K562 (cell line): ENCODE measurements at regions not wholly inside any gene's neighbourhood (a gene's known extent, or its start where the extent isn't known, plus 50 kb on each side); places are given as distances from the start of the nearest gene placed in this dataset.

ENCODE experiments used
- ATAC-seq: fragments of 200-7000 bp; cut with Tn5 transposase; 3 replicates; pipeline ENCODE4 v1.9.1; 2020; ENCODE audit warnings: moderate library complexity
- BruUV-seq: library from RNA; stranded (reverse); fragments of 400-500 nt; replicated peaks from 2 replicates; lab custom pipeline; 2021; lab: Mats Ljungman, UMichigan
- CTCF ChIA-PET: fragments of 300-600 bp; formaldehyde crosslinking; extraction: SDS; loops from one replicate; lab custom pipeline; 2021; ENCODE audit warnings: low intra/inter-chr PET ratio; lab: Yijun Ruan, JAX
- POLR2A ChIA-PET: fragments of 300-600, 350-650 bp; sonication (Branson Sonifier 250); formaldehyde crosslinking; extraction: SDS; loops from one replicate; lab custom pipeline; 2021; ENCODE audit warnings: antibody characterized with exemption, inconsistent platforms; lab: Yijun Ruan, JAX
- DNase-seq, 4 experiments: peaks; one replicate each; pipeline versions ENCODE4 v3.0.0 to v3.0.0-alpha.2; 2011 to 2018; ENCODE audit warnings: low spot score in 3 of 4, mixed read lengths in 3 of 4; ENCODE audit errors: extremely low read depth in 1 of 4
- FAIRE-seq: peaks from 2 replicates; lab custom pipeline; 2011; peaks lifted over from hg19 to GRCh38; lab: Jason Lieb, UNC
- H2AFZ ChIP-seq: 2 replicates; pipeline ENCODE4 v1.6.0; 2011; ENCODE audit warnings: low read depth, low read length, control low read depth, inconsistent platforms
- H3K27ac ChIP-seq: fragments of 200-600 bp; 3 replicates; pipeline ENCODE4 v1.8.0; 2011; ENCODE audit warnings: low read depth, mild to moderate bottlenecking, control low read depth, inconsistent platforms, low read length, moderate library complexity, mixed read lengths; ENCODE audit errors: extremely low read depth
- H3K27me3 ChIP-seq, 2 experiments: fragments of 300-600 bp in 1 of 2; 2 replicates in 1 of 2; 3 replicates in 1 of 2; pipeline versions ENCODE4 v1.6.0 to v1.8.0; 2011; ENCODE audit warnings: inconsistent platforms in 2 of 2, low read length in 2 of 2, mild to moderate bottlenecking in 1 of 2, mixed read lengths in 1 of 2, moderate library complexity in 1 of 2; ENCODE audit not compliant: control insufficient read depth in 2 of 2, insufficient read depth in 2 of 2
- H3K36me3 ChIP-seq: fragments of 300-600 bp; 3 replicates; pipeline ENCODE4 v1.8.0; 2011; ENCODE audit warnings: mild to moderate bottlenecking, low read length, inconsistent platforms; ENCODE audit not compliant: control insufficient read depth, insufficient read depth
- H3K4me1 ChIP-seq, 2 experiments: fragments of 200-600 bp in 1 of 2; replicated peaks in 1 of 2; 2 replicates in 1 of 2; 3 replicates in 1 of 2; pipeline versions ENCODE4 v1.5.1 to v1.8.0; 2011; ENCODE audit warnings: inconsistent platforms in 2 of 2, low read length in 2 of 2, mild to moderate bottlenecking in 1 of 2, mixed read lengths in 1 of 2, moderate library complexity in 1 of 2; ENCODE audit not compliant: control insufficient read depth in 2 of 2, insufficient read depth in 2 of 2
- H3K4me2 ChIP-seq: 2 replicates; pipeline ENCODE4 v1.6.1; 2011; ENCODE audit warnings: low read length, control low read depth, inconsistent platforms, mixed read lengths; ENCODE audit not compliant: insufficient read depth
- H3K4me3 ChIP-seq: fragments of 200-600 bp; sonication (generic), shearing (Covaris generic); 2 replicates; pipeline ENCODE4 v1.5.1; 2016; ENCODE audit warnings: control low read depth, inconsistent platforms
- H3K79me2 ChIP-seq: fragments of 200-600 bp; 3 replicates; pipeline ENCODE4 v1.8.0; 2011; ENCODE audit warnings: low read length, inconsistent platforms; ENCODE audit not compliant: control insufficient read depth, insufficient read depth
- H3K9ac ChIP-seq, 2 experiments: 2 replicates each; pipeline versions ENCODE4 v1.6.0 to v1.6.1; 2011; ENCODE audit warnings: low read depth in 2 of 2, low read length in 2 of 2, control low read depth in 1 of 2, inconsistent platforms in 1 of 2, mild to moderate bottlenecking in 1 of 2, mixed read lengths in 1 of 2; ENCODE audit not compliant: insufficient read depth in 1 of 2
- H3K9me1 ChIP-seq: one replicate; pipeline ENCODE4 v1.6.0; 2011; ENCODE audit warnings: inconsistent platforms, mild to moderate bottlenecking, low read length, moderate library complexity; ENCODE audit not compliant: control insufficient read depth, insufficient read depth
- H3K9me3 ChIP-seq: replicated peaks from 2 replicates; pipeline ENCODE4 v1.5.1; 2011; ENCODE audit warnings: low read depth, low read length, inconsistent platforms; ENCODE audit not compliant: control insufficient read depth, insufficient read depth
- H4K20me1 ChIP-seq: replicated peaks from 2 replicates; pipeline ENCODE4 v1.6.1; 2011; ENCODE audit warnings: low read length, inconsistent platforms, mixed read lengths; ENCODE audit not compliant: control insufficient read depth, insufficient read depth
- ARID2 ChIP-seq: fragments of 450-650 bp; IDR thresholded peaks from 2 replicates; pipeline ENCODE4 v1.6.1; 2017; ENCODE audit warnings: antibody characterized with exemption, mild to moderate bottlenecking
- BACH1 ChIP-seq: fragments of 200-800 bp; sonication (Bioruptor generic); IDR thresholded peaks from 2 replicates; pipeline ENCODE4 v1.6.1; 2016; ENCODE audit warnings: missing genetic modification characterization, missing compliant biosample characterization
- EP400 ChIP-seq: fragments of 450-650 bp; IDR thresholded peaks from 2 replicates; pipeline ENCODE4 v1.6.1; 2017; ENCODE audit warnings: antibody characterized with exemption, mild to moderate bottlenecking, moderate library complexity
- NCOA1 ChIP-seq: fragments of 450-650 bp; IDR thresholded peaks from 2 replicates; pipeline ENCODE4 v1.6.1; 2016; ENCODE audit warnings: low read depth
- THRAP3 ChIP-seq: fragments of 450-650 bp; IDR thresholded peaks from 2 replicates; pipeline ENCODE4 v1.6.1; 2016; ENCODE audit warnings: mild to moderate bottlenecking, inconsistent platforms, borderline replicate concordance
- TOE1 ChIP-seq, 2 experiments: fragments of 450-650 bp in 1 of 2; sonication (generic) in 1 of 2; formaldehyde crosslinking in 1 of 2; IDR thresholded peaks; 2 replicates each; pipeline versions ENCODE4 v1.7.1 to v1.8.0; 2016 to 2022; ENCODE audit warnings: borderline replicate concordance in 2 of 2, mild to moderate bottlenecking in 2 of 2, antibody characterized with exemption in 1 of 2, inconsistent platforms in 1 of 2, low read depth in 1 of 2, missing genetic modification reagents in 1 of 2, moderate library complexity in 1 of 2
- ZFPM2 ChIP-seq: fragments of 250-450 bp; sonication (Bioruptor Pico); IDR thresholded peaks from 2 replicates; pipeline ENCODE4 v1.5.1; 2022; ENCODE audit warnings: mild to moderate bottlenecking
- ZNF175 ChIP-seq: fragments of 200-800 bp; sonication (Bioruptor generic); IDR thresholded peaks from 2 replicates; pipeline ENCODE4 v1.6.1; 2016; ENCODE audit warnings: low read depth, mild to moderate bottlenecking, missing genetic modification characterization, missing compliant biosample characterization
- ZNF217 ChIP-seq: sonication (generic); formaldehyde crosslinking; IDR thresholded peaks from 2 replicates; pipeline ENCODE4 v1.8.0; 2022; ENCODE audit warnings: mild to moderate bottlenecking, missing genetic modification reagents
- WGBS: fragments of 100-300 bp; shearing (Covaris generic); methylation state at CpG from one replicate; pipeline ENCODE4 v1.1.6; 2016; ENCODE audit warnings: low coverage, mixed read lengths; ENCODE audit not compliant: insufficient coverage; ENCODE audit errors: missing lambda C conversion rate; 5-methylcytosine and 5-hydroxymethylcytosine counted together
- in situ Hi-C: fragments of 300-500 bp; cut with MboI; formaldehyde crosslinking; loops from 4 replicates; pipeline ENCODE4 v1.15.0; 2018; ENCODE audit warnings: inconsistent platforms, mixed read lengths
- intact Hi-C: fragments of 100-400 bp; cut with micrococcal nuclease; formaldehyde crosslinking; loops from 2 replicates; pipeline ENCODE4 v1.14.2; 2022
- TF ChIP-seq, protein P1 (sequence below): fragments of 450-650 bp; IDR thresholded peaks from 2 replicates; pipeline ENCODE4 v1.7.1; 2018; ENCODE audit warnings: mild to moderate bottlenecking, low read depth; ENCODE audit not compliant: partially characterized antibody
- TF ChIP-seq, protein P2 (sequence below): sonication (generic); formaldehyde crosslinking; IDR thresholded peaks from 2 replicates; pipeline ENCODE4 v1.8.1; 2023; ENCODE audit warnings: mild to moderate bottlenecking, missing genetic modification reagents
- TF ChIP-seq, protein P3 (sequence below), 3 experiments: IDR thresholded peaks in 2 of 3; conservative IDR thresholded peaks in 1 of 3; 2 replicates each; pipeline ENCODE4 v1.5.1; 2011 to 2012; ENCODE audit warnings: low read length in 3 of 3, mild to moderate bottlenecking in 3 of 3, control low read depth in 2 of 3, improper control_type of control experiment in 1 of 3, inconsistent platforms in 1 of 3, low read depth in 1 of 3, mixed read lengths in 1 of 3, moderate library complexity in 1 of 3; ENCODE audit not compliant: insufficient read depth in 2 of 3
- TF ChIP-seq, protein P4 (sequence below): sonication (generic); formaldehyde crosslinking; IDR thresholded peaks from 2 replicates; pipeline ENCODE4 v1.5.0; 2020; ENCODE audit warnings: missing genetic modification reagents

DNA sequence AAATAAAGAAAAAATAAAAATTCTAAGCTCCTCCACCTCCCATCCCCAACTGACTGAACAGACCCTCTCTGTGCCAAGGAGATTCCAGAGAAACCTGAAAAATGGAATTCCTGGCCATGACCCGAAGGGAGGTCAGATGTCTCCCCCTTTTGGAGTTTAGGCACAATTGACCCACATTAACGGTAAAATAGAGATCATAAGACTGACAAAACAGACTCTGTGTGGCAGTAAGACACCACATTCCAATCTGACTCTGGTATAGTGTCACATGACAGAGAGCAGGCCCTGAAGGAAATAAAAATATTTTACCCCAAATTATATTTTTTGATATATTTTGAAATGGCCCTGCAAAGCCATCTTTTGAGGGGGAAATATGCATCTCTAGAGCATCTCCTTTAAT is 115.1 kb upstream of the ZKSCAN2 start:
- peak; percentile 55; the same call in 2 of the 3 replicates for ATAC-seq
- no TSS peak for BruUV-seq
- TF ChIP-seq, protein P1, sequence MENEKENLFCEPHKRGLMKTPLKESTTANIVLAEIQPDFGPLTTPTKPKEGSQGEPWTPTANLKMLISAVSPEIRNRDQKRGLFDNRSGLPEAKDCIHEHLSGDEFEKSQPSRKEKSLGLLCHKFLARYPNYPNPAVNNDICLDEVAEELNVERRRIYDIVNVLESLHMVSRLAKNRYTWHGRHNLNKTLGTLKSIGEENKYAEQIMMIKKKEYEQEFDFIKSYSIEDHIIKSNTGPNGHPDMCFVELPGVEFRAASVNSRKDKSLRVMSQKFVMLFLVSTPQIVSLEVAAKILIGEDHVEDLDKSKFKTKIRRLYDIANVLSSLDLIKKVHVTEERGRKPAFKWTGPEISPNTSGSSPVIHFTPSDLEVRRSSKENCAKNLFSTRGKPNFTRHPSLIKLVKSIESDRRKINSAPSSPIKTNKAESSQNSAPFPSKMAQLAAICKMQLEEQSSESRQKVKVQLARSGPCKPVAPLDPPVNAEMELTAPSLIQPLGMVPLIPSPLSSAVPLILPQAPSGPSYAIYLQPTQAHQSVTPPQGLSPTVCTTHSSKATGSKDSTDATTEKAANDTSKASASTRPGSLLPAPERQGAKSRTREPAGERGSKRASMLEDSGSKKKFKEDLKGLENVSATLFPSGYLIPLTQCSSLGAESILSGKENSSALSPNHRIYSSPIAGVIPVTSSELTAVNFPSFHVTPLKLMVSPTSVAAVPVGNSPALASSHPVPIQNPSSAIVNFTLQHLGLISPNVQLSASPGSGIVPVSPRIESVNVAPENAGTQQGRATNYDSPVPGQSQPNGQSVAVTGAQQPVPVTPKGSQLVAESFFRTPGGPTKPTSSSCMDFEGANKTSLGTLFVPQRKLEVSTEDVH: no peak
- 0 out of 2 replicates have a peak, but pooled peaks have one; percentile 18 for TF ChIP-seq ARID2
- no peak for TF ChIP-seq EP400
- TF ChIP-seq THRAP3: no peak
- TF ChIP-seq, protein P2, sequence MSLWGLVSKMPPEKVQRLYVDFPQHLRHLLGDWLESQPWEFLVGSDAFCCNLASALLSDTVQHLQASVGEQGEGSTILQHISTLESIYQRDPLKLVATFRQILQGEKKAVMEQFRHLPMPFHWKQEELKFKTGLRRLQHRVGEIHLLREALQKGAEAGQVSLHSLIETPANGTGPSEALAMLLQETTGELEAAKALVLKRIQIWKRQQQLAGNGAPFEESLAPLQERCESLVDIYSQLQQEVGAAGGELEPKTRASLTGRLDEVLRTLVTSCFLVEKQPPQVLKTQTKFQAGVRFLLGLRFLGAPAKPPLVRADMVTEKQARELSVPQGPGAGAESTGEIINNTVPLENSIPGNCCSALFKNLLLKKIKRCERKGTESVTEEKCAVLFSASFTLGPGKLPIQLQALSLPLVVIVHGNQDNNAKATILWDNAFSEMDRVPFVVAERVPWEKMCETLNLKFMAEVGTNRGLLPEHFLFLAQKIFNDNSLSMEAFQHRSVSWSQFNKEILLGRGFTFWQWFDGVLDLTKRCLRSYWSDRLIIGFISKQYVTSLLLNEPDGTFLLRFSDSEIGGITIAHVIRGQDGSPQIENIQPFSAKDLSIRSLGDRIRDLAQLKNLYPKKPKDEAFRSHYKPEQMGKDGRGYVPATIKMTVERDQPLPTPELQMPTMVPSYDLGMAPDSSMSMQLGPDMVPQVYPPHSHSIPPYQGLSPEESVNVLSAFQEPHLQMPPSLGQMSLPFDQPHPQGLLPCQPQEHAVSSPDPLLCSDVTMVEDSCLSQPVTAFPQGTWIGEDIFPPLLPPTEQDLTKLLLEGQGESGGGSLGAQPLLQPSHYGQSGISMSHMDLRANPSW: no peak
- TF ChIP-seq TOE1 (IDR thresholded peaks at IDR 0.05; ENCODE audit: borderline replicate concordance): 0 out of 2 replicates have a peak, but pooled peaks have one; percentile 29
- TF ChIP-seq TOE1 (CRISPR knock-in tag; IDR thresholded peaks at IDR 0.05; ENCODE audit: borderline replicate concordance, low read depth): no peak
- TF ChIP-seq, protein P3, sequence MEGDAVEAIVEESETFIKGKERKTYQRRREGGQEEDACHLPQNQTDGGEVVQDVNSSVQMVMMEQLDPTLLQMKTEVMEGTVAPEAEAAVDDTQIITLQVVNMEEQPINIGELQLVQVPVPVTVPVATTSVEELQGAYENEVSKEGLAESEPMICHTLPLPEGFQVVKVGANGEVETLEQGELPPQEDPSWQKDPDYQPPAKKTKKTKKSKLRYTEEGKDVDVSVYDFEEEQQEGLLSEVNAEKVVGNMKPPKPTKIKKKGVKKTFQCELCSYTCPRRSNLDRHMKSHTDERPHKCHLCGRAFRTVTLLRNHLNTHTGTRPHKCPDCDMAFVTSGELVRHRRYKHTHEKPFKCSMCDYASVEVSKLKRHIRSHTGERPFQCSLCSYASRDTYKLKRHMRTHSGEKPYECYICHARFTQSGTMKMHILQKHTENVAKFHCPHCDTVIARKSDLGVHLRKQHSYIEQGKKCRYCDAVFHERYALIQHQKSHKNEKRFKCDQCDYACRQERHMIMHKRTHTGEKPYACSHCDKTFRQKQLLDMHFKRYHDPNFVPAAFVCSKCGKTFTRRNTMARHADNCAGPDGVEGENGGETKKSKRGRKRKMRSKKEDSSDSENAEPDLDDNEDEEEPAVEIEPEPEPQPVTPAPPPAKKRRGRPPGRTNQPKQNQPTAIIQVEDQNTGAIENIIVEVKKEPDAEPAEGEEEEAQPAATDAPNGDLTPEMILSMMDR (IDR thresholded peaks at IDR 0.05 in 2 of 3, conservative IDR thresholded peaks at IDR 0.05 in 1 of 3; ENCODE audit: insufficient read depth in 2 of 3, low read depth in 1 of 3, low read length in 3 of 3): peak; percentile 49 to 79 (median 61)
- TF ChIP-seq, protein P4, sequence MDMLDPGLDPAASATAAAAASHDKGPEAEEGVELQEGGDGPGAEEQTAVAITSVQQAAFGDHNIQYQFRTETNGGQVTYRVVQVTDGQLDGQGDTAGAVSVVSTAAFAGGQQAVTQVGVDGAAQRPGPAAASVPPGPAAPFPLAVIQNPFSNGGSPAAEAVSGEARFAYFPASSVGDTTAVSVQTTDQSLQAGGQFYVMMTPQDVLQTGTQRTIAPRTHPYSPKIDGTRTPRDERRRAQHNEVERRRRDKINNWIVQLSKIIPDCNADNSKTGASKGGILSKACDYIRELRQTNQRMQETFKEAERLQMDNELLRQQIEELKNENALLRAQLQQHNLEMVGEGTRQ (CRISPR knock-in tag): peak; percentile 36
- TF ChIP-seq ZFPM2 (CRISPR knock-in tag): no peak
- no peak for TF ChIP-seq BACH1
- no peak for TF ChIP-seq ZNF217
- no peak for TF ChIP-seq ZNF175 (CRISPR knock-in tag)
- no peak for TF ChIP-seq NCOA1

More for the DNA sequence above, 115.1 kb upstream of the ZKSCAN2 start:
- Histone ChIP-seq H3K9me1 (no peaks in the 10 kb centered on the region), H3K27ac (no peak overlapping the region), H3K9me3 (no peaks in the 10 kb centered on the region), H3K9ac (no peak overlapping the region), H3K4me2 (no peak overlapping the region), H3K4me1 (no peaks in the 10 kb centered on the region), H3K79me2 (no peaks in the 10 kb centered on the region), H3K36me3 (no peaks in the 10 kb centered on the region), H2AFZ (no peak overlapping the region), H3K27me3 (no peaks in the 10 kb centered on the region), H4K20me1 (no peaks in the 10 kb centered on the region), H3K4me3 (no peak overlapping the region)
- in situ Hi-C loops: no loop called here
- ChIA-PET CTCF (interaction anchor here (0.7 to 1.7 kb wide), 3 partner anchors 96 to 139 kb away, joined by 3 to 6 read pairs (median 3); no protein-coding TSS in a partner anchor), POLR2A (interaction anchor here (0.6 kb wide), 1 partner anchor 107 kb away, joined by 3 read pairs; no protein-coding TSS in a partner anchor)
- intact Hi-C loops: loop anchor here (1.0 to 5.0 kb wide), 2 partner anchors 96 to 140 kb away; no protein-coding TSS in a partner anchor
- WGBS: 0% methylated on average over 2 of the region's 2 CpGs
- peak in 1 of 4 experiments; percentile 9 for DNase-seq
- FAIRE-seq: no peak
